Nephron progenitor cell (in vitro differentiated cells): ENCODE measurements at regions not wholly inside any gene's neighbourhood (a gene's known extent, or its start where the extent isn't known, plus 50 kb on each side); places are given as distances from the start of the nearest gene placed in this dataset.

Source experiments
- DNase-seq: peaks from one replicate; pipeline ENCODE4 v3.0.0; 2021
- H3K27ac Mint-ChIP-seq: 2 replicates; pipeline ENCODE4 v1.8.0; 2021; ENCODE audit warnings: mild to moderate bottlenecking, moderate library complexity, mixed read lengths
- H3K27me3 Mint-ChIP-seq: 2 replicates; pipeline ENCODE4 v1.8.0; 2021; ENCODE audit warnings: mild to moderate bottlenecking, low read depth, mixed read lengths; ENCODE audit not compliant: poor library complexity
- H3K36me3 Mint-ChIP-seq: 2 replicates; pipeline ENCODE4 v1.8.0; 2021; ENCODE audit warnings: low read depth, mixed read lengths
- H3K4me1 Mint-ChIP-seq: 2 replicates; pipeline ENCODE4 v1.8.0; 2021; ENCODE audit warnings: mixed read lengths
- H3K4me3 Mint-ChIP-seq: 2 replicates; pipeline ENCODE4 v1.8.0; 2021; ENCODE audit warnings: mild to moderate bottlenecking, moderate library complexity, mixed read lengths
- H3K9me3 Mint-ChIP-seq: 2 replicates; pipeline ENCODE4 v1.8.0; 2021; ENCODE audit warnings: mild to moderate bottlenecking, moderate library complexity, mixed read lengths
- TF ChIP-seq, protein P1 (sequence below): fragments of 200-600 bp; sonication (generic); IDR thresholded peaks from 2 replicates; pipeline ENCODE4 v1.5.0; 2021; ENCODE audit warnings: antibody characterized with exemption

DNA sequence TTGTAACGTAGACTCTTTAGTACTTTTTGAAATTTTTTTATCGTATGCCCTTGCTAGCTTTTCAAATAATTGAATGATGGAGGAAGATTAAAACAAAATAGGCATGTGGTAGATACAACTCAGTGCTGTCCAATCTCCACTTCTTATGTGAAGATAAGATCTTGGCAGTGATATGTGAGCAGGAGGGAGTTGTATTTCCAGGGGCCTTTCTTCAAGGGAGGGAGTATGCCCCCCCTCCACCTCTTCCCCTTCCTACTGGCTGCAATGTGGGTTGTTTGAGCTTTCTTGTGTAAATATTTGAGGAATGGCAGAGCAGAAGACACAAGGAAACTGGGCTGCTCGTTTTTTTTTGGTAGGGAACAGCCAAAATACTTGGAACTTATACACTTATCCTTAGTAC lies 374.9 kb downstream of the PSAT1 start:
- TF ChIP-seq, protein P1, sequence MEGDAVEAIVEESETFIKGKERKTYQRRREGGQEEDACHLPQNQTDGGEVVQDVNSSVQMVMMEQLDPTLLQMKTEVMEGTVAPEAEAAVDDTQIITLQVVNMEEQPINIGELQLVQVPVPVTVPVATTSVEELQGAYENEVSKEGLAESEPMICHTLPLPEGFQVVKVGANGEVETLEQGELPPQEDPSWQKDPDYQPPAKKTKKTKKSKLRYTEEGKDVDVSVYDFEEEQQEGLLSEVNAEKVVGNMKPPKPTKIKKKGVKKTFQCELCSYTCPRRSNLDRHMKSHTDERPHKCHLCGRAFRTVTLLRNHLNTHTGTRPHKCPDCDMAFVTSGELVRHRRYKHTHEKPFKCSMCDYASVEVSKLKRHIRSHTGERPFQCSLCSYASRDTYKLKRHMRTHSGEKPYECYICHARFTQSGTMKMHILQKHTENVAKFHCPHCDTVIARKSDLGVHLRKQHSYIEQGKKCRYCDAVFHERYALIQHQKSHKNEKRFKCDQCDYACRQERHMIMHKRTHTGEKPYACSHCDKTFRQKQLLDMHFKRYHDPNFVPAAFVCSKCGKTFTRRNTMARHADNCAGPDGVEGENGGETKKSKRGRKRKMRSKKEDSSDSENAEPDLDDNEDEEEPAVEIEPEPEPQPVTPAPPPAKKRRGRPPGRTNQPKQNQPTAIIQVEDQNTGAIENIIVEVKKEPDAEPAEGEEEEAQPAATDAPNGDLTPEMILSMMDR, result no peak
- Mint-ChIP-seq H3K9me3 (no peaks in the 10 kb centered on the region), H3K4me3 (no peak overlapping the region), H3K27ac (peak overlapping the region; percentile 13), H3K4me1 (peaks cover 23% of the 10 kb centered on the region), H3K27me3 (no peaks in the 10 kb centered on the region), H3K36me3 (no peaks in the 10 kb centered on the region)
- no peak for DNase-seq

DNA sequence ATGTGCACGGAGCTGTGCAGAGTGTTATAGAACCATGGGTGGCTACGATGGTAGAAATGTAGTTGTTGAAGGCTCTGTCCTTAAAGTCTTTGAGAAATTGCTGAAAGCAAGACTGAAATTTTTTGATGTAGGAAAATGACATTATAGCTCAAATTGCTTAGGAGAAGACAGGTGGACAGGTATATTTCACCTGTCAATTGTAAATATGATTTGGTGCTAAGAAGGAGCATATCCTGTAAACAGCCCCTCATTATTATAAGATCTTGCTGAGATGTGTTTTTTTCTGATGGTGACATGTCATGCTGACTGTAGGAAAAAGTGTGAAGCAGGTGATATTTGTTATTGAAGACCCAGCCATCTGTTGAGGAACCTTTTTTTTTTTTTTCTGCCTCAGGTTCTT lies 377.9 kb downstream of the PSAT1 start:
- no peak overlapping the region for H3K4me3 Mint-ChIP-seq
- H3K36me3 Mint-ChIP-seq, result no peaks in the 10 kb centered on the region
- H3K9me3 Mint-ChIP-seq, result no peaks in the 10 kb centered on the region
- peaks cover 23% of the 10 kb centered on the region for H3K4me1 Mint-ChIP-seq
- no peak overlapping the region for H3K27ac Mint-ChIP-seq
- TF ChIP-seq, protein P1, result no peak
- H3K27me3 Mint-ChIP-seq, result no peaks in the 10 kb centered on the region
- no peak for DNase-seq

DNA sequence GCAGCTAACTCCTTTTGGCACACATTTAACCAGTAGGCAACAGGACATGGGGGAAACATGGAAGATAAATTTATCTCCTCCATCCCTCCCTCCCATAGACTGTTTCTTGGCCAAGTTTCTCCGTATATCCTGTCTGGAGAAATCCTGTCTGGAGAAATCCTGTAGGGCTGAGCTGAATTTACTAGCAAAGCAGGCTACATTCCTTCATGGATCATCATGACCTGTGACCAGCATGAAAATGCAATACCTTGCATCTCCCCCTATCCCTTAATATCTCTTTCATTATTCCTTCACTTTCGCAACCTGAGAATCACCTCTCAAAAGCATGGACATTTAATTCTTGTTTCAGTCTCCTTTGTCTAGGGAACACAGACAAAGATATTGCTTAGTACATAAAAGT lies 379.1 kb downstream of the PSAT1 start:
- Mint-ChIP-seq H3K27ac (no peak overlapping the region), H3K36me3 (no peaks in the 10 kb centered on the region), H3K4me3 (no peak overlapping the region), H3K27me3 (no peaks in the 10 kb centered on the region), H3K9me3 (no peaks in the 10 kb centered on the region), H3K4me1 (peaks cover 23% of the 10 kb centered on the region)
- no peak for DNase-seq
- TF ChIP-seq, protein P1, result no peak

DNA sequence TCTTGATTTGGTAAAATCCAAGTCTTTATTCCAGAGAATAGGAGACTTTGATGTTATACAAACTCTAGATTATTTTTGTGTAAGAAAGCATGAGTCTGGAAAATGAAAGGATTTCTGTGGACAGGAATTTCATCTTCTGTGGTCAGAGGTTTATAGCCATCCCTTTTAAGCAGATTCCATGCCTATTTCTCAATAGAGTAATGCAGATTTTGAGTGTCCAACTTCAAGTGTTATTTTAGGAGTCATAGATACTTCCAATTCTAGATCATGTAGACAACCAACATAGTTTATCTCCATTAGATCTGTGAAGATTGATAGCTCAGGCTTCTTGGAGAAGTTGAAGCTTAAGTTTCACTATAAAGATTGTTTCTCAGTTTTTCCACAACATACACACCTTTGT lies 379.7 kb downstream of the PSAT1 start:
- H3K27ac Mint-ChIP-seq, result no peak overlapping the region
- peaks cover 17% of the 10 kb centered on the region for H3K4me1 Mint-ChIP-seq
- H3K36me3 Mint-ChIP-seq, result no peaks in the 10 kb centered on the region
- no peak overlapping the region for H3K4me3 Mint-ChIP-seq
- TF ChIP-seq, protein P1, result no peak
- H3K9me3 Mint-ChIP-seq, result no peaks in the 10 kb centered on the region
- DNase-seq, result no peak
- H3K27me3 Mint-ChIP-seq, result no peaks in the 10 kb centered on the region

DNA sequence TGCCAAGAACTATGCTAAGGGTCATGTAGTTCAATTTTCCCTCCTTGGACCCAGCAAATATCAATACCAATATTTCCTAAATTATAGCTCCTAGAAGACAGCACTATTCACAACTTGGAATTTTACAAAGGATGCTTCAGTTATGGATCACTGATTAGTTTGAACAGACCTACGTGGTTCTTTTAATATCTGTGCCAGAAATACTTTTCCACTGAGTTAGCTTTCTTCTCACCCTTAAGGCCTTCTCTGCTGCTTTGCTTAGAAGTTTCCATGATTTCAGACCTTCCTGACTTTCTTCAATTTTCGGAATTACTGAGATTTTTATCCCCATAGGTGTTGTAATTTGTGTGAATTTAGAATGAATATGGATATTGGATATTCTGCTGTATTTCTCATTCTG lies 380.4 kb downstream of the PSAT1 start:
- H3K27ac Mint-ChIP-seq, result no peak overlapping the region
- no peak overlapping the region for H3K4me3 Mint-ChIP-seq
- H3K9me3 Mint-ChIP-seq, result no peaks in the 10 kb centered on the region
- no peaks in the 10 kb centered on the region for H3K27me3 Mint-ChIP-seq
- DNase-seq, result no peak
- TF ChIP-seq, protein P1, result no peak
- no peaks in the 10 kb centered on the region for H3K36me3 Mint-ChIP-seq
- peaks cover 10% of the 10 kb centered on the region for H3K4me1 Mint-ChIP-seq

DNA sequence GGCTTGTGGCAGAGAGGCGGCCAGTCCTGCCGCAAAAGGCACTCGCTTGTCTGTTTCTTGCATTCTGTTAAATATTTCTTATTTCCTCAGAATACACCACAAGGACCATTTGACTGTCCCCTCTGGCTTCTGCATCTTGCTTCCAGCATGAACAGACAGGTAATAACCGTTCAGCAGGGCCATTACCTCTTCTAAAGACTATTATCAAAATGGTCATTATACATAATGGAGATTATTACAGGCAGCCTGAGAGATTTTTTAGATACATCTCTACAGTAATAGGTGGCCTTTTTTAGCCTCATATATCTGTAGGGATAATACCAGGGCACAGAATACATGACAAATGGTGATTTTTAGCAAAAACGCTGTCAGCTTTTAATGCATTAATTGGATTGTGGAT lies 382.0 kb downstream of the PSAT1 start:
- Mint-ChIP-seq H3K27me3 (no peaks in the 10 kb centered on the region), H3K27ac (no peak overlapping the region), H3K36me3 (no peaks in the 10 kb centered on the region), H3K4me3 (no peak overlapping the region), H3K4me1 (no peaks in the 10 kb centered on the region), H3K9me3 (peaks cover 3% of the 10 kb centered on the region)
- TF ChIP-seq, protein P1, result no peak
- DNase-seq, result no peak
